A204.1 (cell line): ENCODE measurements at regions not wholly inside any gene's neighbourhood (a gene's known extent, or its start where the extent isn't known, plus 50 kb on each side); places are given as distances from the start of the nearest gene placed in this dataset.

Experiments
- FAIRE-seq: peaks from 2 replicates; lab custom pipeline; 2012; peaks lifted over from hg19 to GRCh38; lab: Jason Lieb, UNC

- no peak for FAIRE-seq
Observed at GRCh38 chr7:91323626-91324158, 59.5 kb downstream of the FZD1 start.

- no peak for FAIRE-seq
Observed at GRCh38 chr7:91324663-91325062, 60.4 kb downstream of the FZD1 start.

DNA sequence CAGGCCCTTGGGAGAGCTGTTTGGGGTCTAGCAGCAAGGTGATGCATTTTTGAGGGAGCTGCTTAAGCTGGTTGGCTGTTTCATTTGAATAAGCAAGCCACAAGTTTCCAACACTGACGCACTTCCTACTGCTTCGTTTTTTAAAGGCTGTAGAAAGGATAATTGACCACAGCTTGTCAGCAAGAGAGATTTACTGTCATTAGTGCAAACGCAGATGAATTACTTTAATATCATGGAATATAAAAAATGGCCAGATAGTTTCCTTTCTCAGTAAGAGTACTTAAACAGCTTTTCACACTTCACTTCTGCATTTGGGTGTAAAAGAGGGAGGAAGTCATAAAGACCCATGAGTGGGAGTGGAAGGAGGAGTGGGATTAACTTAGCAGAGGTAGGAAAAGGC is 61.5 kb downstream of the FZD1 start:
- no peak for FAIRE-seq

DNA sequence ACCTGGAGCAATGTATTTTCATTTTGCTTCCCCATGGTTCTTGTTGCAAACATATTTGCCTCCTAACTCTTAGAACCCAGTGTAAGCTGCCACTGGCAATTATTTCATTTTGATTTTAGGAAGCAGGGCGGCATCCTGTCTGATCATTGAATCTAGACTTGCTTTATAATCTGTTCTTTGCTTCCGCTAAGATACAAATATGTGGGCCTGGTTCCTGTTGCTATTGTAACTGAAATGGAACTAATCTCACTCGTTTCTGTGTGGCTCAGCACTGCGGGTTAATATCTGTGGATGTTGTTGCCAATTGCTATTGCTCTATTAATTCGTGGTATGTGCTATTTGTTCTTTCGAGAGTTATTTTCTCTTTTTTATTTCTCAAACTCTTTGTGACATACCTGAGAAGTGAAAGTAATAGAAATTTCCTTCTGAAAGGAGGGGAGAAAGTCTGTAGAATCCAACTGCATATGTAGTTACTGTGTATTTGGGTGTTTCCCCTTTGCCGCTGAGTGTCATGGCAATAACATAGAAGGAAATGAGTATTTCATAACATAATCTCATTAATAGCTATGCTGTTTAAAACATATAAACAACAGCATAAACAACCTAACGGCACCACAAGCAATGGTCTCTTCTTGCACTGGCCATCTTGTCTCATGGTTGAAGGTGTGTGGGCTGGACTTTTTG is 62.4 kb downstream of the FZD1 start:
- FAIRE-seq = no peak

GRCh38 chr7:91327346-91327745 is 63.1 kb downstream of the FZD1 start:
- no peak for FAIRE-seq

GRCh38 chr7:91329571-91329970 is 65.3 kb downstream of the FZD1 start:
- FAIRE-seq = no peak

DNA sequence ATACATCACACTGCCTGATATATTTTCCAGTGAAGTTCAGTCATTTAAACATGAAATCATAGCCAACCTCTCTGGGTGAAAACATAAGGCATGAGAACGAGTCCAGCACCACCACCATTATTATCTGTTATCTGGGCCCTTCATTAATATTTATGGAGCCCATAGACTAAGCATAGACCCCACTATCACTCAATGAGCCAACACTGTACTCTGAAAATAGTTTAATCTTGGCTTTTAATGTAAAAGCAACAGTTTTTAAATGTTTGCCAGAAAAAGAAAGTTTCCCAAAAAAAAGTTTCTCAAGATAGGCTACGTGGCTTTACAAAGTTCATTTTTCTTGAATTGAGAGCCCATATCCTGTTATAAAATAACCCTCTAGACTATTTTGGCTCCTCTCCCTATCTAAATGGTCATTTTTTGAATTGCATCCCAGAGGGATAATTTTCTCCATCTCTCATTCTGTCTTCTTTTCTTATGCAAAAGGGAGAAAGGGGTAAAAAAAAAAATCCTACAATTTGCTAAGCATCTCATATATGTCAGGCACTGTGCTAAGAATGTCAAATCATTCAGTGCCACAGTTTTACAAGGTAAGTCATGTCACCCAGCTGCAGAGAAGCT is 66.1 kb downstream of the FZD1 start:
- FAIRE-seq = no peak

DNA sequence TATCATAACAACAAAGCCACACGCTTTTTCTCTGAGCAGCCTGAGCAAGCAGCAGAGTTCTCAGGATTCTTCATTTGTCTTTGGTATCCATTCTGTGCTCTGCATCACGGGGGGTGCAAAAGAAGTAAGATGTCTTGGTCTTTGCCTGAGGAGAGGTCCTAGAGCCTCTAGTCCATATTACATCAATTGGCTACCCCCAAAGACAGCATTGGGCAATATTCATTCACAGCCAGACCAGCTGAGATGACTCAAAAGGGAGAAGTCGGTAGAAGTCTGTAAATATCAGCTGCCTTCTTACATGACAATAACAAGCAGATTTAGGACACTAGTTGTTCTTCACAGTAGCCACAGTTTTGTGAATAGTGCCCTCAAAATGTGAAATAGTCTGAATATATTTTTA is 66.6 kb downstream of the FZD1 start:
- no peak for FAIRE-seq

DNA sequence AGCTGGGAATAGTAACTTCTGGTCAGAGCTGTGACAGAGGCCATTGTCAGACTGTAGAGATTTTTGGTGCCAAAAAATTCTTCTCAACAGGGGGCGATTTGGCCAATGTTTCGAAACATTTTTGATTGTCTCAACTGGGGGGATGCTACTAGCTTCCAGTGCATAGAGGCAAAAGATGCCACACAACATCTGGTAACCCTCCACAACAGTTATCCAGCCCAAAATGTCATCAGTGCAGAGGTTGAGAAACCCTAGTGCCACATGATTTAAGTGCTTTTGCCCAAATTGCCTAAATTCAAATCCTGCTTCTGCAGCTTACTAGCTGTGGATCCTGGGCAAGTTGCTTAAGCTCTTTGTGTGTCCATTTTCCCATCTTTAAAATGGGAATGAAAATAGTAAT is 71.9 kb downstream of the FZD1 start:
- FAIRE-seq = no peak

DNA sequence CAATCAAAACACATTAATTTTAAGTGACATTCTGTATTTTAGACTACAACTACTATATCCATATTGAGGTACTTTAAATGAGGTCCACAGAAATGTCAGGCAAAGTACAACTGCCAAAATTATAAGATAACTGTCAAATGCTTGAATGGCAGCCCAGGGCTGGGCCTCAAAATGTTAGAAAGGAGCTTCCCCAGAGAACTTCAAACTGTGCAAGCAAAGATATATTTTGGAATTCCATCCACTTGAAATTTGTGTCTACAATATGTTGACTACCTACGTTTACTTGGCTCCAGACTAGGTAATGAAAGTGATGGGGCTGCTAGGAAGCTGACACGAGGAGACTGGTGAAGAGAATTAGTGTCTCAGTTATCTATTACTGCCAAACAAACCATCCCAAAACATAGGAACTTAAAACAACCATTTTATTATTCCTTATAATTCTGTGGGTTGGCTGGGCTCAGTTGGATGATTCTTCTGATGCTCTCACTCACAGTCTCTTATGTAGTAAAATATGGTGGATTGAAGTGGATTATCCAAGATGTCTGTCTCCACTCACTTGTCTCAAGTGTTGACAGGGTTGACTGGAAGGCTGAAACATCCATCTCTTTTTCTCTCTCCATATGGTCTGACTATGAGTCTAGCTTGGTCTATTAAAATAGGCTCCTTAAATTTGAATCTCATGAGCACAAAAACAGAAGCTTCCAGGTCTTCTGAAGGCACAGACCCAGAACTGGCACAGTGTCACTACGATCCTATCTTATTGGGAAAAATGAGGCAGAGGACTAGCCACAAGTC is 74.2 kb downstream of the FZD1 start:
- no peak for FAIRE-seq

DNA sequence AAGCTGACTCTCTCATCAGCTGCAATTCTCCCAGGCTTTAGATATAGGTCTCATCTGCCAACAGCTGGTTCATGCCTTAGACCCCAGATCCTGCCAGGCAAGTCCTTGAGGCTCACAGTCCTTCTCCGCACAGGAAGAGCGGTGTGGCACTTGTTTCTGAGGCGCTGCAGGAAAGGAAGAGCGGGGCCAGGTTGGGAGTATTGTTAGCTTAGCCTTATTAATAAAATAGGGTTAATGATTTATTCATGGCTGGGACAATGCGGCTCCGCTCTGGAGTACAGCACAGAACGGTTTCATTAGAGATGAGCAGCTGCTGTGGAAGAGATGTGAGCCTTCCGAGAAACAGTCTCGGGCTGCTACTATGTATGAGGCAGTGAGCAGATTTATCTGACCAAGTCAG is 78.1 kb downstream of the FZD1 start:
- FAIRE-seq = no peak

GRCh38 chr7:91343420-91343960 is 79.3 kb downstream of the FZD1 start:
- FAIRE-seq = no peak

GRCh38 chr7:91343996-91344629 is 79.9 kb downstream of the FZD1 start:
- no peak for FAIRE-seq

- FAIRE-seq = no peak
Observed at GRCh38 chr7:91344911-91345310, 80.7 kb downstream of the FZD1 start.

DNA sequence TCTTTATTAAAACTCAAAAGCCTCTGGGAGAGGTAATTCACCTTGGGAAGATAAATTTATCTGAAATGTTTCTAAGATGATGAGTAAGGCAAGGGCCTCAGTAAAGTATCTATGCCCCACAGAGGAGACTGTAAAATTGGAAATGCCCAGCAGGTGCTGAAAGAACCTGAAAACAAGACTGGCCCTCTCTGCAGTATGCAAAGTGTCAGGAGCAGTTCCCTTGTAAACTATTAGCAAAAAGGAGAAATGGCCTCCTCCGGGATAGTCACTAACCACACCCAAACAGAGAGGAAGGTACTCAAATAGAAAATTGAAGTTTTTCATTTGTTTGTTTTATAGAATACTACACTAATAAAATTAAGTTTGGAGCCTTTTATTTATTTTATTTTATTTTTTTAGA is 81.2 kb downstream of the FZD1 start:
- FAIRE-seq = no peak

DNA sequence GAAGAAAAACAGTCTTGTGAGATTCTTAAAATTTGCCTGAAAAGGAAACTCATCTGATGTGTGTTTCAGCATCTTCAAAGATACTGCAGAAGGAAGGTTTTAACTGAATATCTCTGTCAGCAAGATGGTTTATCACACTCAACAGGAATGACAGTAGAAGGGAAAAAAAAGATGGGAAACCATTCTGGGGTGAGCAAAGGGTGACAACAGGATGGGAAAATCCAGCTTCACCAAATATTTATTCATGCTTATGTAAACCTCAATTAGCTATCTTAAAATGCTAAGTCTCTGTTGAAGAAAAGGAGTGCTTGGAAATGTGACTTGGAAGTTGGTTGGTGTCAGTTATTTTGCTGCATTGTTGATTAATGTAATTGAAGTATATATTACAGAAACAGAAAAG is 82.2 kb downstream of the FZD1 start:
- no peak for FAIRE-seq

DNA sequence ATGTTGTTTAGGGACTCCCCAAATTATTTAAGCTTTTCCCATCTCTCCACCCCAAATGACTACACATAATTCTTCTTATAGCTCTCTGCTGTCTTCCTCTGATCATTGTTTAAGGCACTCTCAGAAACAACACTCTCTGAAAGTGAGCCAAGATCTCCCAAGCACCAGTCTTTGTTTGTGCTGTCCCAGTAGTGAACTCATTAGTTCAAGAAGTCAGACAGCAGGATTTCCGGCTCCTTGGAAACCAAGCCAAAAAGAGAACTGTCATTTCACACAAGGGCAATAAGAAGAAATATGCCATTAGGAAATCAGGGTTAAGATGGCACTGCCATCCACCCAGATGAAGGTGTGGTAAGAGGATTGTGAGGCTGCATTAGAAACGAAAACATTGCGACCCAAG is 83.1 kb downstream of the FZD1 start:
- no peak for FAIRE-seq

- no peak for FAIRE-seq
Observed at GRCh38 chr7:91348711-91349110, 84.5 kb downstream of the FZD1 start.

DNA sequence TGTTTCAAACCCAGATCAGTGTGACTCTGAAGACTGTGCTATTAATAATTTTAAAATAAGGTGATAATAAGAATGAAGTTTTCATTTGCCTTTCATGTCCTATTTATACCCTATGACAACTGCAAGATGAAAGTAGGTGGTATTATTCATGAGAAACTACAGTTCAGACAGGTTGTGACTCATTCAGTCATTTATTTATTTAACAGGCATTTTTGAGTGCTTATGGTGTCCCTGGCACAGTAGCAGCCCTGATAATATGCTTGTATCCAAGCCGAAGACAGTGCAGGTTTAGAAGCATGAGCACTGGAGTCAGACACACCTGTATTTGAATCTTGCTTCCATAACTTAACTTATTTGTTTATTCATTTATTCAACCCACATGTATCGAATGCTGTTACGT is 87.1 kb downstream of the FZD1 start:
- no peak for FAIRE-seq

DNA sequence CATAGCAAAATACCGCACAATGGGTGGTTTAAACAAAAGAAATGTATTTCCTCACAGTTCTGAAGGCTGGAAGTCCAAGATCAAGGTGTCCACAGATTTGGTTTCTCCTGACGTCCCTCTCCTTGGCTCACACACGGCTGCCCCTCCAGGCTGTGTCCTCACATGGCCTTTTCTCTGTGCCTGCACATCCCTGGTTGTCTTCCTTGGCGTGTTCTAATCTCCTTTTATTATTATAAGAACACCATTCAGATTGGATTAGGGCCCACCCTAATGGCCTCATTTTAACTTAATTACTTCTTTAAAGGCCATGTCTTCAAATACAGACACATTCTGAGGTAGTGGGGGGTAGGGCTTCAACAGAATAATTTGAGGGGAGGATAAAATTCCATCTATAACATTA is 87.9 kb downstream of the FZD1 start:
- no peak for FAIRE-seq

DNA sequence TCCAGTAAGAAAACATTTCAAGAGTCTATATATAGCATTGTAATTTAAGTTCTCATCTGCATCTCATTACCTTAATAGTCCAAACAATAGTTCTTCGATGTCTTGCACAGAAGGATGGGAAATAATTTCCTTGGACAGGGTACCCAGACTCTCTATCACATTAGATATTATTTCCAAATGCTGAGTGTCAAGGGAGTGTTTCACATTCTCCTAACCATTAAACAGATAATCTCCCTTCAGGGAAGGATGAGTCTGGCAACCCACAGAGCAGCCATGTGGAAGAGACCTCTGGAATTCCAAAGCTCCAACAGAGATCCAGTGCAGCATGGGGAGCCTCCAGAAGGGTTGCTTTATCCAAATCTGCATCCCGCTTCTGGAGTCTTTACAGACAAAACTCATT is 89.6 kb downstream of the FZD1 start:
- FAIRE-seq = no peak

- FAIRE-seq = no peak
Observed at GRCh38 chr7:91355695-91356435, 91.6 kb downstream of the FZD1 start.
